Astrocyte (in vitro differentiated cells and primary cell): ENCODE measurements at regions not wholly inside any gene's neighbourhood (a gene's known extent, or its start where the extent isn't known, plus 50 kb on each side); places are given as distances from the start of the nearest gene placed in this dataset.

Experiments
- DNase-seq: peaks from one replicate; pipeline ENCODE4 v3.0.0-alpha.2; 2010; ENCODE audit warnings: low read depth
- FAIRE-seq: peaks from 2 replicates; lab custom pipeline; 2011; peaks lifted over from hg19 to GRCh38; lab: Jason Lieb, UNC
- H2AFZ ChIP-seq: 2 replicates; pipeline ENCODE4 v1.6.0; 2012; ENCODE audit warnings: low read depth, low read length, inconsistent platforms
- H3K27ac ChIP-seq: 2 replicates; pipeline ENCODE4 v1.5.1; 2011; ENCODE audit warnings: low read depth, low read length, inconsistent platforms
- H3K27me3 ChIP-seq: 2 replicates; pipeline ENCODE4 v1.6.0; 2011; ENCODE audit warnings: low read length, inconsistent platforms; ENCODE audit not compliant: insufficient read depth
- H3K36me3 ChIP-seq: 2 replicates; pipeline ENCODE4 v1.5.1; 2011; ENCODE audit warnings: low read length, inconsistent platforms; ENCODE audit not compliant: insufficient read depth
- H3K4me1 ChIP-seq: 2 replicates; pipeline ENCODE4 v1.5.1; 2011; ENCODE audit warnings: low read length, inconsistent platforms; ENCODE audit not compliant: insufficient read depth
- H3K4me2 ChIP-seq: 2 replicates; pipeline ENCODE4 v1.6.0; 2012; ENCODE audit warnings: low read length, inconsistent platforms
- H3K4me3 ChIP-seq: 2 replicates; pipeline ENCODE4 v1.5.1; 2011; ENCODE audit warnings: low read depth, mild to moderate bottlenecking, low read length, inconsistent platforms; ENCODE audit not compliant: insufficient read depth
- H3K79me2 ChIP-seq: 2 replicates; pipeline ENCODE4 v1.6.0; 2012; ENCODE audit warnings: mild to moderate bottlenecking, low read length, inconsistent platforms; ENCODE audit not compliant: insufficient read depth
- H3K9ac ChIP-seq: 2 replicates; pipeline ENCODE4 v1.6.0; 2012; ENCODE audit warnings: mild to moderate bottlenecking, low read length, inconsistent platforms
- H3K9me3 ChIP-seq: 2 replicates; pipeline ENCODE4 v1.5.1; 2012; ENCODE audit warnings: low read depth, mild to moderate bottlenecking, low read length, inconsistent platforms; ENCODE audit not compliant: insufficient read depth
- H4K20me1 ChIP-seq: 2 replicates; pipeline ENCODE4 v1.6.0; 2012; ENCODE audit warnings: low read length, inconsistent platforms; ENCODE audit not compliant: insufficient read depth
- H3K27ac Mint-ChIP-seq: one replicate; pipeline ENCODE4 v1.8.0; 2021; ENCODE audit warnings: mild to moderate bottlenecking, mixed read lengths; ENCODE audit not compliant: unreplicated experiment
- H3K27me3 Mint-ChIP-seq: one replicate; pipeline ENCODE4 v1.8.0; 2021; ENCODE audit warnings: low read depth, mixed read lengths; ENCODE audit not compliant: unreplicated experiment
- H3K36me3 Mint-ChIP-seq: one replicate; pipeline ENCODE4 v1.8.0; 2021; ENCODE audit warnings: low read depth, mixed read lengths; ENCODE audit not compliant: unreplicated experiment
- H3K4me1 Mint-ChIP-seq: one replicate; pipeline ENCODE4 v1.8.0; 2021; ENCODE audit warnings: low read depth, mixed read lengths; ENCODE audit not compliant: unreplicated experiment
- H3K4me3 Mint-ChIP-seq: one replicate; pipeline ENCODE4 v1.8.0; 2021; ENCODE audit warnings: mild to moderate bottlenecking, moderate library complexity, mixed read lengths; ENCODE audit not compliant: unreplicated experiment
- H3K9me3 Mint-ChIP-seq: one replicate; pipeline ENCODE4 v1.8.0; 2021; ENCODE audit warnings: mild to moderate bottlenecking, mixed read lengths; ENCODE audit not compliant: unreplicated experiment
- CTCF ChIP-seq: IDR thresholded peaks from 2 replicates; pipeline ENCODE4 v1.5.1; 2011; ENCODE audit warnings: low read depth, mild to moderate bottlenecking, inconsistent platforms, low read length, moderate library complexity; ENCODE audit not compliant: insufficient read depth
- EZH2 ChIP-seq: IDR thresholded peaks from 2 replicates; pipeline ENCODE4 v1.6.1; 2012; ENCODE audit warnings: mild to moderate bottlenecking, low read length, inconsistent platforms; ENCODE audit not compliant: insufficient read depth

GRCh38 chr6:167450626-167451025 is 125.7 kb downstream of the TTLL2 start:
- Mint-ChIP-seq H3K9me3 (peaks cover 3% of the 10 kb centered on the region), H3K36me3 (no peaks in the 10 kb centered on the region), H3K27ac (no peak overlapping the region), H3K4me1 (no peaks in the 10 kb centered on the region), H3K4me3 (no peak overlapping the region), H3K27me3 (peaks cover 35% of the 10 kb centered on the region)
- Histone ChIP-seq H3K79me2 (no peaks in the 10 kb centered on the region), H4K20me1 (no peaks in the 10 kb centered on the region), H3K9ac (no peak overlapping the region), H2AFZ (no peak overlapping the region), H3K27ac (no peak overlapping the region), H3K4me1 (no peaks in the 10 kb centered on the region), H3K36me3 (no peaks in the 10 kb centered on the region), H3K4me3 (no peak overlapping the region), H3K9me3 (no peaks in the 10 kb centered on the region), H3K4me2 (no peak overlapping the region), H3K27me3 (no peaks in the 10 kb centered on the region)
- no peak for FAIRE-seq
- no peak for TF ChIP-seq EZH2
- no peak for TF ChIP-seq CTCF
- DNase-seq = no peak

- H3K27me3 ChIP-seq = no peaks in the 10 kb centered on the region
- no peaks in the 10 kb centered on the region for H3K4me1 ChIP-seq
- TF ChIP-seq EZH2 (no peak), CTCF (no peak)
- H3K9ac ChIP-seq = no peak overlapping the region
- no peak overlapping the region for H3K4me3 ChIP-seq
- DNase-seq = no peak
- H3K79me2 ChIP-seq = no peaks in the 10 kb centered on the region
- no peak for FAIRE-seq
- no peak overlapping the region for H2AFZ ChIP-seq
- H3K27ac ChIP-seq = no peak overlapping the region
- Mint-ChIP-seq H3K4me3 (no peak overlapping the region), H3K9me3 (peaks cover 3% of the 10 kb centered on the region), H3K4me1 (no peaks in the 10 kb centered on the region), H3K27ac (no peak overlapping the region), H3K36me3 (no peaks in the 10 kb centered on the region), H3K27me3 (peaks cover 32% of the 10 kb centered on the region)
- no peaks in the 10 kb centered on the region for H3K36me3 ChIP-seq
- H4K20me1 ChIP-seq = no peaks in the 10 kb centered on the region
- H3K9me3 ChIP-seq = no peaks in the 10 kb centered on the region
- no peak overlapping the region for H3K4me2 ChIP-seq
Measured at GRCh38 chr6:167452338-167453081, 127.6 kb downstream of the TTLL2 start.

GRCh38 chr6:167453082-167453446 is 128.2 kb downstream of the TTLL2 start:
- H3K9ac ChIP-seq = no peak overlapping the region
- H4K20me1 ChIP-seq = no peaks in the 10 kb centered on the region
- DNase-seq = no peak
- no peak overlapping the region for H3K27ac ChIP-seq
- no peaks in the 10 kb centered on the region for H3K36me3 ChIP-seq
- Mint-ChIP-seq H3K4me3 (no peak overlapping the region), H3K9me3 (peaks cover 3% of the 10 kb centered on the region), H3K36me3 (no peaks in the 10 kb centered on the region), H3K27me3 (peaks cover 32% of the 10 kb centered on the region), H3K27ac (no peak overlapping the region), H3K4me1 (no peaks in the 10 kb centered on the region)
- no peak overlapping the region for H3K4me3 ChIP-seq
- no peak overlapping the region for H2AFZ ChIP-seq
- FAIRE-seq = no peak
- no peaks in the 10 kb centered on the region for H3K79me2 ChIP-seq
- no peak overlapping the region for H3K4me2 ChIP-seq
- H3K4me1 ChIP-seq = no peaks in the 10 kb centered on the region
- TF ChIP-seq EZH2 = no peak
- TF ChIP-seq CTCF = no peak
- H3K9me3 ChIP-seq = no peaks in the 10 kb centered on the region
- H3K27me3 ChIP-seq = no peaks in the 10 kb centered on the region
